ENCODE measurements at regions not wholly inside any gene's neighbourhood (a gene's known extent, or its start where the extent isn't known, plus 50 kb on each side); places are given as distances from the start of the nearest gene placed in this dataset.
"Not testable (repeated sequence)": the region's sequence is repeated elsewhere in the genome, so short reads cannot be mapped to it uniquely, and the experiment has no call there.

- no peak overlapping the region for H3K4me3 ChIP-seq
- no peak for DNase-seq
- intact Hi-C loops (cut with DNase I) = no loop called here
- no peaks in the 10 kb centered on the region for H3K4me1 ChIP-seq
- no peak for ATAC-seq
- no peaks in the 10 kb centered on the region for H3K27me3 ChIP-seq
- no peak overlapping the region for H3K27ac ChIP-seq
- no peaks in the 10 kb centered on the region for H3K9me3 ChIP-seq
- no peaks in the 10 kb centered on the region for H3K36me3 ChIP-seq
- no peak for TF ChIP-seq POLR2A (IDR thresholded peaks at IDR 0.05)
- no peak for TF ChIP-seq CTCF (IDR thresholded peaks at IDR 0.05)
- WGBS (ENCODE audit: insufficient coverage, low coverage, low lambda C conversion rate, missing lambda C conversion rate) = 43% methylated on average over 7 of the region's 7 CpGs
Measured at GRCh38 chr2:2896643-2897042, 481.0 kb downstream of the EIPR1 start.

- Histone ChIP-seq H3K4me1 (no peaks in the 10 kb centered on the region), H3K27ac (no peak overlapping the region), H3K9me3 (no peaks in the 10 kb centered on the region), H3K4me3 (no peak overlapping the region), H3K36me3 (no peaks in the 10 kb centered on the region), H3K27me3 (no peaks in the 10 kb centered on the region)
- TF ChIP-seq POLR2A (IDR thresholded peaks at IDR 0.05) = no peak
- intact Hi-C loops (cut with DNase I) = no loop called here
- WGBS (ENCODE audit: insufficient coverage, low coverage, low lambda C conversion rate, missing lambda C conversion rate) = 63% methylated on average over 5 of the region's 5 CpGs
- DNase-seq (no peak), ATAC-seq (no peak)
Measured at GRCh38 chr2:2896011-2896410, 481.6 kb downstream of the EIPR1 start.

GRCh38 chr2:2894011-2894410, 483.6 kb downstream of the EIPR1 start:
- H3K27ac ChIP-seq; H3K9me3 ChIP-seq; H3K36me3 ChIP-seq; H3K27me3 ChIP-seq; intact Hi-C loops (cut with DNase I); H3K4me1 ChIP-seq; ATAC-seq; H3K4me3 ChIP-seq: not testable (repeated sequence)
- 67% methylated on average over 10 of the region's 19 CpGs for WGBS (ENCODE audit: insufficient coverage, low coverage, low lambda C conversion rate, missing lambda C conversion rate)
- peak in 1 of 3 donors; percentile 19 for DNase-seq

GRCh38 chr2:2892892-2893291, 484.7 kb downstream of the EIPR1 start:
- Histone ChIP-seq H3K27ac (no peak overlapping the region), H3K9me3 (no peaks in the 10 kb centered on the region), H3K4me1 (no peaks in the 10 kb centered on the region), H3K4me3 (no peak overlapping the region), H3K27me3 (no peaks in the 10 kb centered on the region), H3K36me3 (no peaks in the 10 kb centered on the region)
- WGBS (ENCODE audit: insufficient coverage, low coverage, low lambda C conversion rate, missing lambda C conversion rate) = 72% methylated on average over 7 of the region's 7 CpGs
- no peak for ATAC-seq
- DNase-seq = peak in 1 of 3 donors; percentile 14
- TF ChIP-seq POLR2A (IDR thresholded peaks at IDR 0.05) (no peak), CTCF (IDR thresholded peaks at IDR 0.05) (no peak)
- intact Hi-C loops (cut with DNase I) = no loop called here

GRCh38 chr2:2892378-2892777, 485.2 kb downstream of the EIPR1 start:
- Histone ChIP-seq H3K4me3 (no peak overlapping the region), H3K27me3 (no peaks in the 10 kb centered on the region), H3K4me1 (no peaks in the 10 kb centered on the region), H3K36me3 (no peaks in the 10 kb centered on the region), H3K9me3 (no peaks in the 10 kb centered on the region), H3K27ac (no peak overlapping the region)
- intact Hi-C loops (cut with DNase I) = no loop called here
- TF ChIP-seq POLR2A (IDR thresholded peaks at IDR 0.05) = no peak
- no peak for TF ChIP-seq CTCF (IDR thresholded peaks at IDR 0.05)
- DNase-seq (peak in 1 of 3 donors; percentile 23), ATAC-seq (no peak)
- 76% methylated on average over 8 of the region's 10 CpGs for WGBS (ENCODE audit: insufficient coverage, low coverage, low lambda C conversion rate, missing lambda C conversion rate)

- peak in 1 of 3 donors; percentile 28 for DNase-seq
- WGBS (ENCODE audit: insufficient coverage, low coverage, low lambda C conversion rate, missing lambda C conversion rate) = 57% methylated on average over 6 of the region's 6 CpGs
- H3K27me3 ChIP-seq = no peaks in the 10 kb centered on the region
- ATAC-seq = peak in 1 of 4 donors; percentile 12
- intact Hi-C loops (cut with DNase I) = no loop called here
- TF ChIP-seq POLR2A (IDR thresholded peaks at IDR 0.05) (no peak), CTCF (IDR thresholded peaks at IDR 0.05) (no peak)
- H3K4me1 ChIP-seq = no peaks in the 10 kb centered on the region
- no peaks in the 10 kb centered on the region for H3K36me3 ChIP-seq
- no peak overlapping the region for H3K4me3 ChIP-seq
- no peak overlapping the region for H3K27ac ChIP-seq
- no peaks in the 10 kb centered on the region for H3K9me3 ChIP-seq
Measured at GRCh38 chr2:2890901-2891300, 486.7 kb downstream of the EIPR1 start.

Measured in right lobe of liver (tissue), 6 donors.